HFFc6 (cell line): ENCODE measurements at regions not wholly inside any gene's neighbourhood (a gene's known extent, or its start where the extent isn't known, plus 50 kb on each side); places are given as distances from the start of the nearest gene placed in this dataset.

Experiments
- DNase-seq: peaks from one replicate; pipeline ENCODE4 v3.0.0-alpha.2; 2018
- H3K27ac Mint-ChIP-seq: 2 replicates; pipeline ENCODE4 v1.8.0; 2020; ENCODE audit warnings: mild to moderate bottlenecking, mixed read lengths
- H3K27me3 Mint-ChIP-seq: 2 replicates; pipeline ENCODE4 v1.8.0; 2021; ENCODE audit warnings: mild to moderate bottlenecking, moderate library complexity, mixed read lengths; ENCODE audit not compliant: insufficient read depth
- H3K36me3 Mint-ChIP-seq: 2 replicates; pipeline ENCODE4 v1.8.0; 2021; ENCODE audit warnings: low read depth, mixed read lengths
- H3K4me1 Mint-ChIP-seq: 2 replicates; pipeline ENCODE4 v1.8.0; 2020; ENCODE audit warnings: low read depth, mixed read lengths
- H3K4me3 Mint-ChIP-seq: 2 replicates; pipeline ENCODE4 v1.8.0; 2020; ENCODE audit warnings: mild to moderate bottlenecking, moderate library complexity, mixed read lengths
- H3K9me3 Mint-ChIP-seq: 2 replicates; pipeline ENCODE4 v1.8.0; 2020; ENCODE audit warnings: mild to moderate bottlenecking, mixed read lengths
- TF ChIP-seq, protein P1 (sequence below): fragments of 200-600 bp; sonication (generic); IDR thresholded peaks from 2 replicates; pipeline ENCODE4 v1.5.0; 2021; ENCODE audit warnings: antibody characterized with exemption, mild to moderate bottlenecking

DNA sequence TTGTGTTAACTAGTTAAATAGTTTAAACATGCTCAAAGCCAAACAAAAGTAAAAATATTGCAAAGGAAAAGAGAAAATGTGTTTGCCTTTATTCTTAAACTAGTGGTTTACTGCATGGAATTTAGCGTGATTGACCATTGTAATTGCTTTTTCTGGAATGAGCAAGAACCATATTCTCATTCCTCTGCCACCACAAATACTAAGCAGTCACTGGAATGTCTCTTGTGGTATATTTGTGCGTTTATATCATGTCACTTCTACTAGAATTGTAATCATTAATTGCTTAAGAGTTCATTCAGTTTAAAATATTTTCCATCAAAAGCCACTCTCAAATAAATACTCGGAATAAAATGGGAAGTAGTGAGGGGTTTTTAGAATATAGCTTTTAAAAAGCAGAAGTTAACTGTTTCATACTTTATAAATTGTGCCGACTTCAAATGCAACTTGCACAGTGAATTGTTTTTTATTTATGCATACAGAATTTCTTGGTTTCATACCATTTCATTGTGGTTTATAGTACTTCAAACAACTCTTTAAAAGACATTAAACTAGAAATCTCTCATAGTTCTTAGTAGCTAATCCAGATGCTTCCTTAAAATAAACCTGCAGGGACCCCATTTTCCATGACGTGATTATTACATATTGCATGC, 288.1 kb downstream of the EPHA4 start:
- Mint-ChIP-seq H3K9me3 (no peaks in the 10 kb centered on the region), H3K27ac (no peak overlapping the region), H3K36me3 (no peaks in the 10 kb centered on the region), H3K27me3 (no peaks in the 10 kb centered on the region; the same call in 1 of the 2 replicates), H3K4me1 (peaks cover 11% of the 10 kb centered on the region; the same call in 1 of the 2 replicates), H3K4me3 (no peak overlapping the region)
- DNase-seq: peak; percentile 44
- TF ChIP-seq, protein P1, sequence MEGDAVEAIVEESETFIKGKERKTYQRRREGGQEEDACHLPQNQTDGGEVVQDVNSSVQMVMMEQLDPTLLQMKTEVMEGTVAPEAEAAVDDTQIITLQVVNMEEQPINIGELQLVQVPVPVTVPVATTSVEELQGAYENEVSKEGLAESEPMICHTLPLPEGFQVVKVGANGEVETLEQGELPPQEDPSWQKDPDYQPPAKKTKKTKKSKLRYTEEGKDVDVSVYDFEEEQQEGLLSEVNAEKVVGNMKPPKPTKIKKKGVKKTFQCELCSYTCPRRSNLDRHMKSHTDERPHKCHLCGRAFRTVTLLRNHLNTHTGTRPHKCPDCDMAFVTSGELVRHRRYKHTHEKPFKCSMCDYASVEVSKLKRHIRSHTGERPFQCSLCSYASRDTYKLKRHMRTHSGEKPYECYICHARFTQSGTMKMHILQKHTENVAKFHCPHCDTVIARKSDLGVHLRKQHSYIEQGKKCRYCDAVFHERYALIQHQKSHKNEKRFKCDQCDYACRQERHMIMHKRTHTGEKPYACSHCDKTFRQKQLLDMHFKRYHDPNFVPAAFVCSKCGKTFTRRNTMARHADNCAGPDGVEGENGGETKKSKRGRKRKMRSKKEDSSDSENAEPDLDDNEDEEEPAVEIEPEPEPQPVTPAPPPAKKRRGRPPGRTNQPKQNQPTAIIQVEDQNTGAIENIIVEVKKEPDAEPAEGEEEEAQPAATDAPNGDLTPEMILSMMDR: no peak

DNA sequence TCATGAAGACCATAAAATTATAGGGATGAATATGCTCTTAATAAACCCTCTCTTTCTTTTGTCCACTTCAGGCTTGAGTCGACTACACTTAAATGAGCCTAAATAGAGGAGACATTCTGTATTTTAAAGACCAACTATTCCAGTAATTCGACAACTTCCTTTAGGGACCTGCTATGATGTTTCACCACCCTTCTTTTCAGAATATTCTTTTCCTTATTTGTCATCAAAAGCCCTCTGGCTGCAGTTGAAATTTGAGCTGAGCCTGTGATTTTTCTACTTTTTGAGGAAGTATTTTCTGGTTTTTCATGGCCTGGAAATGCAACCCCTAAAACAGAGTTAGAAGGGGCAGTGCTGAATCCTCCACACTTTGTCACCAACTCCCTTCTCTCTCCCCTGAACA, 287.0 kb downstream of the EPHA4 start:
- H3K4me1 Mint-ChIP-seq: peaks cover 15% of the 10 kb centered on the region
- H3K4me3 Mint-ChIP-seq: no peak overlapping the region
- no peaks in the 10 kb centered on the region for H3K9me3 Mint-ChIP-seq
- TF ChIP-seq, protein P1: no peak
- H3K36me3 Mint-ChIP-seq: no peaks in the 10 kb centered on the region
- H3K27ac Mint-ChIP-seq: no peak overlapping the region; the same call in 1 of the 2 replicates
- no peaks in the 10 kb centered on the region; the same call in 1 of the 2 replicates for H3K27me3 Mint-ChIP-seq
- no peak for DNase-seq

DNA sequence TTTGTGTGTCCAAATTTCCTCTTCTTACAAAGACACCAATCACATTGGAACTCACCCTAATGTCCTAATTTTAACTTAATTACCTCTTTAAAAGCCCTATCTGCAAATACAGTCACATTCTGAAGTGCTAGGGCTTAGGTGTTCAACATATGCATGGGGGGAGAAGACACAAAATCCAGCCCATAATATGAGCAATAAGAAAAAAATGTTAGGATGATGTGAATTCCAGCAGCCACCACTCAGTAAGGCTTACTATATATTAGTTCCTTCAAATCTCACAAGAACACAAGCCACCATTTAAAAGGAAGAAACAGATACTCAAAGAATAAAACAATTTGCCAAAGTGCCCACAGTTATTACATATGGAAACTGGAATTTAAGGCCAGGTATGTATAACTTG, 285.7 kb downstream of the EPHA4 start:
- no peaks in the 10 kb centered on the region for H3K9me3 Mint-ChIP-seq
- no peaks in the 10 kb centered on the region; the same call in 1 of the 2 replicates for H3K27me3 Mint-ChIP-seq
- H3K4me3 Mint-ChIP-seq: no peak overlapping the region
- TF ChIP-seq, protein P1: no peak
- no peaks in the 10 kb centered on the region for H3K36me3 Mint-ChIP-seq
- DNase-seq: no peak
- H3K4me1 Mint-ChIP-seq: peaks cover 15% of the 10 kb centered on the region
- H3K27ac Mint-ChIP-seq: no peak overlapping the region

DNA sequence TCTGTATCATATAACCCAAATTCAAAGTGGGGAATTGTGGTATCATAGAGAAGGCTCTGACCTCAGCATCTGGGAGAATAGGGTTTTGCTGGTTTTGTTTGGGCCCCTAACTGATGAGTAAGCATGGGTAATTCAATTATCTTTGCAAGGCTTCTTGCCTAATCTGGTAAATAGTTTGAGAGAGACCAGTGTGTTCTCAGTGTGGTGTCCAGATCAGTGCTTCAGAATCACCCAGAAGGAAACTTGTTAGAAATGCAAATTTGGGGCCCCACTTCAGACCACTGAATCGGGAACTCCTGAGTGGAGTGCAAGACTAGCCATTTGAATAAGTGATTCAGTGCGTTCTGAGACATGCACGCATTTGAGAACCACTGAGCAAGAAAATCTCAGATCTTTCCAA, 282.7 kb downstream of the EPHA4 start:
- no peak overlapping the region for H3K4me3 Mint-ChIP-seq
- DNase-seq: no peak
- no peaks in the 10 kb centered on the region; the same call in 1 of the 2 replicates for H3K27me3 Mint-ChIP-seq
- H3K36me3 Mint-ChIP-seq: no peaks in the 10 kb centered on the region
- H3K27ac Mint-ChIP-seq: no peak overlapping the region
- TF ChIP-seq, protein P1: no peak
- H3K4me1 Mint-ChIP-seq: peaks cover 15% of the 10 kb centered on the region
- H3K9me3 Mint-ChIP-seq: no peaks in the 10 kb centered on the region

DNA sequence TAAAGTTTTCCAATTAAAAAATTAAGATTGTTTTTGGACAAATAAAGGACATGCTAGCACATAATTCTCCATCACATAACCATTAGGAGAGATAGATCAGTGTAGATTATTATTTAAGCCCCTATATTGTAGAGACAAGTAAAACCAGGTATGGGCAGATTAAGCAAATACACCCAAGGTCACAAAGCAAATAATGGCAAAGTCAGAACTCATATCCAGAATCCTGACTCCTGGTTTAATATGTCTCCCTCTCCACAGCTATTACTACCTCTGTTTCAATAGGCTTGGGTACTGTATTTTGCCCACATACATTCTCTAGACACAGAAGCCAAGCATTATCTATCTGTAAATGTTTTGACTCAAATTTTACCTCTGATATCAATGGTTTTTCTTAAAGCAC, 282.3 kb downstream of the EPHA4 start:
- no peak for DNase-seq

More for the DNA sequence above, 282.3 kb downstream of the EPHA4 start:
- Mint-ChIP-seq H3K4me1 (peaks cover 14% of the 10 kb centered on the region), H3K27me3 (no peaks in the 10 kb centered on the region; the same call in 1 of the 2 replicates), H3K4me3 (no peak overlapping the region), H3K9me3 (no peaks in the 10 kb centered on the region), H3K36me3 (no peaks in the 10 kb centered on the region), H3K27ac (no peak overlapping the region)
- TF ChIP-seq, protein P1: no peak
